Mammary epithelial cell (primary cell): ENCODE measurements at regions not wholly inside any gene's neighbourhood (a gene's known extent, or its start where the extent isn't known, plus 50 kb on each side); places are given as distances from the start of the nearest gene placed in this dataset.

ENCODE experiments used
- CTCF ChIP-seq, 2 donors: IDR thresholded peaks in 1 of 2; conservative IDR thresholded peaks in 1 of 2; 2 replicates each; pipeline ENCODE4 v1.5.1; 2011 to 2012; ENCODE audit warnings: inconsistent platforms in 2 of 2, low read length in 2 of 2, mild to moderate bottlenecking in 2 of 2, control low read depth in 1 of 2, low read depth in 1 of 2; ENCODE audit not compliant: insufficient read depth in 1 of 2; ENCODE audit errors: extremely low read depth in 1 of 2
- EZH2 ChIP-seq: IDR thresholded peaks from 2 replicates; pipeline ENCODE4 v1.6.1; 2012; ENCODE audit warnings: low read length, inconsistent platforms, borderline replicate concordance

GRCh38 chr13:70473907-70474306 is 365.7 kb upstream of the KLHL1 start:
- TF ChIP-seq CTCF (conservative IDR thresholded peaks at IDR 0.05 in 1 of 2, IDR thresholded peaks at IDR 0.05 in 1 of 2; ENCODE audit: extremely low read depth in 1 of 2, insufficient read depth in 1 of 2, low read depth in 1 of 2, low read length in 2 of 2) (no peak), EZH2 (no peak)
